HCEC 1CT (cell line): ENCODE measurements at regions not wholly inside any gene's neighbourhood (a gene's known extent, or its start where the extent isn't known, plus 50 kb on each side); places are given as distances from the start of the nearest gene placed in this dataset.

ENCODE experiments used
- DNase-seq: peaks from one replicate; pipeline ENCODE4 v3.0.0-alpha.2; 2017

- peak; percentile 88 for DNase-seq
Observed at GRCh38 chr3:124558991-124559845, 171.0 kb upstream of the UMPS start.

GRCh38 chr3:124559846-124560574 is 170.2 kb upstream of the UMPS start:
- peak; percentile 69 for DNase-seq

- DNase-seq, result no peak
Observed at GRCh38 chr3:124560666-124561215, 169.5 kb upstream of the UMPS start.

- no peak for DNase-seq
Observed at GRCh38 chr3:124562769-124563168, 167.5 kb upstream of the UMPS start.

GRCh38 chr3:124563376-124563775 is 166.9 kb upstream of the UMPS start:
- no peak for DNase-seq

GRCh38 chr3:124565013-124565412 is 165.2 kb upstream of the UMPS start:
- DNase-seq, result peak; percentile 53

GRCh38 chr3:124565551-124565950 is 164.7 kb upstream of the UMPS start:
- DNase-seq, result no peak

DNA sequence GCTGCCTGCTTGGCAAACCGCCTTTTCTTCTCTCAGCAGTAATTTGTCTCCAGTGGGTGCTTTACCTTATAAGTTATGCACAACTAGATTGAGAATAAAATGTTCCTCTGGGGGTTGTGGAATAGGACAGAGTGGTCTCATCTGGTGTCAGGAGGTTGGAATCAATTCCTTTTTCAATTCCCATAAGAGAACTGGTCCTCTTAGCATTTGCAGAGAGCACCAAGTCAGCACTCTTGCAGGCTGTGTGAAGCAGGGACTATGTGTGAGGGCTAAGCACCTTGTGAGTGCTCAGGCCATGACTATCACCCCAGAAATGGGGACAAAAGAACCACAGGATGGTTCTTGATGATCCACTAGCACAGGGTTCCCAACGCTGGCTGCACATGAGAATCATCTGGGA is 163.6 kb upstream of the UMPS start:
- no peak for DNase-seq

GRCh38 chr3:124567179-124567578 is 163.1 kb upstream of the UMPS start:
- no peak for DNase-seq

DNA sequence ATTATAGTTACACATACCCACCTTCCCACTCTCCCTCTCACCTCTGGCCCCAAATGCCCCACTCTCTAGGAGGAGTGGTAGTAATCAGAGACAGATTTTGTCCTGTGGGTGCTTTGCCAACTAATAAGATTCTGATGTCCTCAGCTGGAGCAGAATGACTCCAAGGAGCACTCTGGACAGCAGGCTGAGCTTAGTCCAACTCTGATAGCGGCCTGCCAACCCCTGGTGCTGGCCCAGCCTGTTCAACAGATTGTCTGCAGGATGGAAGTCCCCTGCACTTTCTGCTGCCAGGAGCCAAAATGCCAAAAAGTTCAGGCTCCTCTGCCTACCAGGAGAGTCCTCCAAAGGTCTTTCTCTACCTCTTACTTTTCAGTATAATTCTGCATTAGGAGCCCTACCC is 160.5 kb upstream of the UMPS start:
- DNase-seq, result no peak

DNA sequence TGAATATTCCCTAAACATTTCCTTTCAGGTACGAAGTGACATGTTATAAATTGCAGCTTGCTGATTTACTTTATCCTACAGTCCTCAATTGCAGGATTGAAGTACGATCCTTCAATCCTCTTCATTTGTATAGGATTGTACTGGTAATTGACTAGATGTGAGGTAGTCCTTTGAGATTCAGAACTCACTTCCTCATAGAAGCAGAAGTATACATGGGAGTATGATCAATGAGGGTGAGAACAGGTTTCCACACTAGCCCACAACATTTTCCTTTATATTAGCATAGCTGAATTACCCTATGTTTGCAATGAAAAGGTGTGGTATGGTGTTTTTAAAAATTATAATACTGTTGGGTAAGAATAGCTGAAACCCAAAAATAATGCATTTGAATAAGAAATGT is 160.0 kb upstream of the UMPS start:
- DNase-seq, result no peak

GRCh38 chr3:124572851-124573405 is 157.3 kb upstream of the UMPS start:
- DNase-seq, result no peak

DNA sequence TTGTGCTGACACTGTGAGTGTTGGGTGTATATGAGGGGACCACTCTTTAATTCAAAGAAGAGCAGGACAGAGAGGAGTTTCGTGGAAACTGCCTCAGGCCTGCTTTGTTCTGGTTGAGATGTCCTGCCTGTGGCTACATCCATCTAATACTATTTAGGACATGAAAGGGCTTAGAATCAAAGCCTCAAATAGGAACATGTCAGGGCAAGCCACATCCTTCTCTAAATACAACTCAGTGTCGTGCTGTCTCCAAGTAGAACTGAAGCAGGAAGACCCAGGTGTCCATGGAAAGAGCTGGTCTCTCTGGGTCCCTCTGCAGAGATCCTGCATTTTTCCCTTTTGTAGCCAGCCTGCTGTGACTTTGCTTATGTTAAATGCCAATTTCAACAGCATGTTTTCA is 156.2 kb upstream of the UMPS start:
- DNase-seq, result no peak

GRCh38 chr3:124576565-124577493 is 153.4 kb upstream of the UMPS start:
- DNase-seq, result no peak

- DNase-seq, result no peak
Observed at GRCh38 chr3:124577494-124578167, 152.6 kb upstream of the UMPS start.

- DNase-seq, result no peak
Observed at GRCh38 chr3:124579641-124580040, 150.6 kb upstream of the UMPS start.

- no peak for DNase-seq
Observed at GRCh38 chr3:124582196-124582595, 148.1 kb upstream of the UMPS start.

DNA sequence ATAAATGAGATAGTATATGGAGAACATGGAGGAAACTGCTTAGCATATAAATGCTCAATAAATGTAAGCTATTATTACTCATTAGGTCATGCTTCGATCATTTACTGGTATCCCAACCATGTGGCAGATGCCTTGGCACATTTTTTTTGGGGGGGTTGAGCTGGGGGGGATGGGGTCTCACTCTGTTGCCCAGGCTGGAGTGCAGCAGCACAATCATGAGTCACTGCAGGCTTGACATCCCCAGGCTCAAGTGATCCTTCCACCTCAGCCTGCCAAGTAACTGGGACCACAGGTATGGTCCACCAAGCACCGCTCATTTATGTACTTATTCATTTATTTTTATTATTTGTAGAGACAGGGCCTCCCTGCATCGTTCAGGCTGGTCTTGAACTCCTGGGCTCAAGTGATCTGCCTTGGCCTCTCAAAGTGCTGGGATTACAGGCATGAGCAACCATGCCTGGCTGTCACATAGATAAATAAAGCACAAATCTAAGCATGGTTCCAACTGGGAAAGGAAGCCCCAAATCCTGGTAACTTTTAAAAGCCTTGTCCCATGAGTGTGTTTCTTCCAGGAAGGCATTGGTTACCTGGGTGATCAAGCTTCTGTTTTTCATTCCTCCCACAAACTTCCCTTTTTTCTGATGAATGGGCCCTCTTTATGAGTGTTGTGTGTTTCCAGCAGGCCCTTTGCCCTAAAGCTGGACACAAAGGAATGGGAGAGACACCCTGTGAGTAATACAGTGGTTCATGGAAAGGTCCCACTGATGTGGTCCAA is 147.4 kb upstream of the UMPS start:
- no peak for DNase-seq

- no peak for DNase-seq
Observed at GRCh38 chr3:124584245-124584551, 146.1 kb upstream of the UMPS start.

DNA sequence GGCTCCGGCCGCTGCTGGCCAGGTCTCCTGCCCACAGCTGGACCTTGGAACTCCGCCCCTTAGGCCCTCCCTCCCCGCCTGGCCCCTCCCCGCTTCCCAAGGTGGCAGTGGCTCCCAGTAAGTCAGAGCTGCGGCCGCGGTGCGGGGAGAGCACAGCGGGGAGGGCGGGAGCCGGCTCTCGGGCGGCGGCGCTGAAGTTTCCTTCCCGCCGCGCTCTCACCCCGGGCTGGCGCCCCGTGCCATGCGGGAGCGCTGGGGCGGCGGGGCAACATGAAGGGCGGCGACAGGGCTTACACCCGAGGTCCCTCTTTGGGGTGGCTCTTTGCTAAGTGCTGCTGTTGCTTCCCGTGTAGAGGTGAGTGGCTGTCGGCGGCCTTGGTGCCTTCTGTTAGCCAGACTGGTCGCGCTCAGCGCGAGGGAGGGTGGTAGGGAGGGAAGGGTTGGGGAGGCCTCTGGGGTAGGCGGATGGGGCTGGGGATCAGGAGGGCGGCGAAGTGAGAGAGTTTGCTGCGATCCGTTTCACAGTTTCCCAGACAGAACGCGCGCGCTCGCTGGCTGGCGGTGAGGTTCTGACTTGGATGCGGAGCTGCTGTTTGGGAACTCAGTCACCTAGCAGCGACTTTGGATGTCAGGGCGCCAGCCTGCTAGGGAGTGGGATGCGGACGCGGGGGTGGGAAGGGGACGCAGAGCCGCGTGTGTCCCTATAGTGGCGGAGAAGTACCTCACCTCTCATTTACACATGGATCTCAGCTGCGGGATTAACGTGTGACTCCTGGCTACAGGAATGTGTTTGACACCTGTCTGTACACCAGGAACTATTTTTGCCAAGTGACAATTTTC is 145.5 kb upstream of the UMPS start:
- DNase-seq, result no peak
